ENCODE measurements at regions not wholly inside any gene's neighbourhood (a gene's known extent, or its start where the extent isn't known, plus 50 kb on each side); places are given as distances from the start of the nearest gene placed in this dataset.

GRCh38 chr12:47020211-47020821, 59.1 kb upstream of the PCED1B start:
- Histone ChIP-seq H2AFZ (ENCODE audit: control insufficient read depth, low read length) (peak overlapping the region; percentile 41), H3K4me3 (ENCODE audit: control insufficient read depth in 2 of 3, extremely low read depth in 1 of 3, insufficient read depth in 2 of 3, low read depth in 1 of 3, low read length in 3 of 3) (no peak overlapping the region), H3K27ac (ENCODE audit: control insufficient read depth, insufficient read depth, low read length) (no peak overlapping the region), H3K4me1 (ENCODE audit: control insufficient read depth, extremely low read depth, insufficient read depth, low read length) (peaks cover 46% of the 10 kb centered on the region), H3K4me2 (ENCODE audit: control insufficient read depth, extremely low read depth, insufficient read depth, low read depth, low read length) (no peak overlapping the region), H3K79me2 (ENCODE audit: control insufficient read depth, insufficient read depth, low read length) (no peaks in the 10 kb centered on the region), H3K9me1 (ENCODE audit: control insufficient read depth, extremely low read depth, insufficient read depth, low read length) (no peaks in the 10 kb centered on the region), H3K36me3 (ENCODE audit: control insufficient read depth in 2 of 2, extremely low read depth in 1 of 2, insufficient read depth in 2 of 2, low read length in 2 of 2) (no peaks in the 10 kb centered on the region), H3K27me3 (ENCODE audit: control insufficient read depth, extremely low read depth, insufficient read depth, low read length) (no peaks in the 10 kb centered on the region), H3K9ac (ENCODE audit: control insufficient read depth, extremely low read depth, insufficient read depth, low read length) (no peak overlapping the region), H3K9me3 (ENCODE audit: control insufficient read depth, low read depth, low read length) (no peaks in the 10 kb centered on the region), H4K20me1 (ENCODE audit: control insufficient read depth, extremely low read depth, insufficient read depth, low read length) (no peaks in the 10 kb centered on the region)
- peak; percentile 32 for FAIRE-seq
- dilution Hi-C loops (cut with MboI; ENCODE audit: extremely low pct_ligation_motif_present, low sequenced_read_pairs) = no loop called here
- TF ChIP-seq CTCF (optimal IDR thresholded peaks at IDR 0.05 in 1 of 3, IDR thresholded peaks at IDR 0.05 in 1 of 3, conservative IDR thresholded peaks at IDR 0.05 in 1 of 3; ENCODE audit: extremely low read depth in 1 of 3, insufficient read depth in 2 of 3, low read length in 3 of 3) (no peak), EZH2 (IDR thresholded peaks at IDR 0.05; ENCODE audit: low read length) (no peak)
- no peak for DNase-seq (ENCODE audit: low read depth, low spot score)

- no peaks in the 10 kb centered on the region for H3K9me3 ChIP-seq (ENCODE audit: control insufficient read depth, low read depth, low read length)
- H3K4me3 ChIP-seq (ENCODE audit: control insufficient read depth in 2 of 3, extremely low read depth in 1 of 3, insufficient read depth in 2 of 3, low read depth in 1 of 3, low read length in 3 of 3) = no peak overlapping the region
- no peaks in the 10 kb centered on the region for H3K27me3 ChIP-seq (ENCODE audit: control insufficient read depth, extremely low read depth, insufficient read depth, low read length)
- H2AFZ ChIP-seq (ENCODE audit: control insufficient read depth, low read length) = no peak overlapping the region
- H3K9ac ChIP-seq (ENCODE audit: control insufficient read depth, extremely low read depth, insufficient read depth, low read length) = no peak overlapping the region
- H3K79me2 ChIP-seq (ENCODE audit: control insufficient read depth, insufficient read depth, low read length) = no peaks in the 10 kb centered on the region
- dilution Hi-C loops (cut with MboI; ENCODE audit: extremely low pct_ligation_motif_present, low sequenced_read_pairs) = no loop called here
- H3K27ac ChIP-seq (ENCODE audit: control insufficient read depth, insufficient read depth, low read length) = no peak overlapping the region
- H3K4me2 ChIP-seq (ENCODE audit: control insufficient read depth, extremely low read depth, insufficient read depth, low read depth, low read length) = no peak overlapping the region
- TF ChIP-seq EZH2 (IDR thresholded peaks at IDR 0.05; ENCODE audit: low read length) (no peak), CTCF (optimal IDR thresholded peaks at IDR 0.05 in 1 of 3, IDR thresholded peaks at IDR 0.05 in 1 of 3, conservative IDR thresholded peaks at IDR 0.05 in 1 of 3; ENCODE audit: extremely low read depth in 1 of 3, insufficient read depth in 2 of 3, low read length in 3 of 3) (peak in 2 of 3 experiments; percentile 6 to 56)
- H3K9me1 ChIP-seq (ENCODE audit: control insufficient read depth, extremely low read depth, insufficient read depth, low read length) = no peaks in the 10 kb centered on the region
- DNase-seq (ENCODE audit: low read depth, low spot score) (no peak), FAIRE-seq (peak; percentile 92)
- peaks cover 46% of the 10 kb centered on the region for H3K4me1 ChIP-seq (ENCODE audit: control insufficient read depth, extremely low read depth, insufficient read depth, low read length)
- no peaks in the 10 kb centered on the region for H4K20me1 ChIP-seq (ENCODE audit: control insufficient read depth, extremely low read depth, insufficient read depth, low read length)
- H3K36me3 ChIP-seq (ENCODE audit: control insufficient read depth in 2 of 2, extremely low read depth in 1 of 2, insufficient read depth in 2 of 2, low read length in 2 of 2) = no peaks in the 10 kb centered on the region
Measured at GRCh38 chr12:47021298-47021697, 58.1 kb upstream of the PCED1B start.
